CD4-positive, alpha-beta T cell (primary cell): ENCODE measurements at regions not wholly inside any gene's neighbourhood (a gene's known extent, or its start where the extent isn't known, plus 50 kb on each side); places are given as distances from the start of the nearest gene placed in this dataset.

Experiments
- ATAC-seq: fragments of 200-7000 bp; cut with Tn5 transposase; one replicate; pipeline ENCODE4 v1.10.0; 2022; ENCODE audit warnings: mild to moderate bottlenecking; ENCODE audit not compliant: poor library complexity
- CTCF ChIA-PET: fragments of 350-600 bp; sonication (Branson Sonifier 250); formaldehyde crosslinking; loops from one replicate; lab custom pipeline; 2021; ENCODE audit warnings: antibody characterized with exemption, inconsistent platforms; lab: Charles Lee
- POLR2A ChIA-PET: fragments of 350-600 bp; sonication (Branson Sonifier 250); formaldehyde crosslinking; loops from one replicate; lab custom pipeline; 2021; ENCODE audit warnings: antibody characterized with exemption, inconsistent platforms; lab: Charles Lee
- DNase-seq, 14 experiments: peaks; one replicate each; pipeline ENCODE4 v3.0.0-alpha.2; 2013 to 2020; ENCODE audit warnings: mixed read lengths in 2 of 14
- H3K27ac ChIP-seq, 2 donors: one replicate each; pipeline versions ENCODE4 v1.5.1 to v1.7.0; 2013; ENCODE audit warnings: low read length in 2 of 2, low read depth in 1 of 2, mild to moderate bottlenecking in 1 of 2
- H3K27me3 ChIP-seq, 2 experiments: 1 replicate in 1 of 2; 2 replicates in 1 of 2; pipeline versions ENCODE4 v1.6.1 to v1.7.0; 2013; ENCODE audit warnings: low read length in 2 of 2, control low read depth in 1 of 2, mild to moderate bottlenecking in 1 of 2, moderate library complexity in 1 of 2; ENCODE audit not compliant: insufficient read depth in 2 of 2, control insufficient read depth in 1 of 2
- H3K36me3 ChIP-seq: one replicate; pipeline ENCODE4 v1.6.1; 2013; ENCODE audit warnings: low read length, control low read depth; ENCODE audit not compliant: insufficient read depth
- H3K4me1 ChIP-seq: one replicate; pipeline ENCODE4 v1.6.1; 2013; ENCODE audit warnings: low read length, control low read depth; ENCODE audit not compliant: insufficient read depth
- H3K4me3 ChIP-seq: one replicate; pipeline ENCODE4 v1.5.1; 2013; ENCODE audit warnings: mild to moderate bottlenecking, low read length, moderate library complexity
- H3K9me3 ChIP-seq, 2 experiments: 1 replicate in 1 of 2; 2 replicates in 1 of 2; pipeline versions ENCODE4 v1.6.1 to v1.7.0; 2013; ENCODE audit warnings: low read length in 2 of 2, mild to moderate bottlenecking in 2 of 2, control low read depth in 1 of 2, moderate library complexity in 1 of 2; ENCODE audit not compliant: control insufficient read depth in 1 of 2, insufficient read depth in 1 of 2
- H3K27ac Mint-ChIP-seq: one replicate; pipeline ENCODE4 v1.8.0; 2020; ENCODE audit warnings: mixed read lengths
- H3K27me3 Mint-ChIP-seq: one replicate; pipeline ENCODE4 v1.8.0; 2021; ENCODE audit warnings: mixed read lengths
- H3K36me3 Mint-ChIP-seq: one replicate; pipeline ENCODE4 v1.8.0; 2021; ENCODE audit warnings: low read depth, mixed read lengths
- H3K4me1 Mint-ChIP-seq: one replicate; pipeline ENCODE4 v1.8.0; 2021; ENCODE audit warnings: low read depth, mixed read lengths
- H3K4me3 Mint-ChIP-seq: one replicate; pipeline ENCODE4 v1.8.0; 2020; ENCODE audit warnings: mild to moderate bottlenecking, mixed read lengths
- H3K9me3 Mint-ChIP-seq: one replicate; pipeline ENCODE4 v1.8.0; 2020; ENCODE audit warnings: mixed read lengths
- CTCF ChIP-seq: fragments of 200-600 bp; IDR thresholded peaks from one replicate; pipeline ENCODE4 v1.8.0; 2022; ENCODE audit warnings: antibody characterized with exemption, mild to moderate bottlenecking
- intact Hi-C, 2 experiments: fragments of 100-400 bp; cut with DNase I in 1 of 2; cut with micrococcal nuclease in 1 of 2; formaldehyde crosslinking; loops; one replicate each; pipeline versions ENCODE4 v1.15.1 to v1.9.0; 2023 to 2025; cut with DNase I, micrococcal nuclease

- Mint-ChIP-seq H3K36me3 (no peaks in the 10 kb centered on the region), H3K27ac (no peak overlapping the region), H3K4me1 (no peaks in the 10 kb centered on the region), H3K4me3 (no peak overlapping the region), H3K9me3 (no peaks in the 10 kb centered on the region), H3K27me3 (no peaks in the 10 kb centered on the region)
- intact Hi-C loops, result no loop called here
- Histone ChIP-seq H3K4me3 (no peak overlapping the region), H3K9me3 (peaks cover 0 to 10% of the 10 kb centered on the region in 2 experiments), H3K4me1 (no peaks in the 10 kb centered on the region), H3K27ac (no peak overlapping the region), H3K27me3 (no peaks in the 10 kb centered on the region), H3K36me3 (no peaks in the 10 kb centered on the region)
- no peak for DNase-seq
- ChIA-PET CTCF (no interaction called here), POLR2A (interaction anchor here (0.6 kb wide), 1 partner anchor 808 kb away, joined by 4 read pairs; no protein-coding TSS in a partner anchor)
- no peak for TF ChIP-seq CTCF
- no peak for ATAC-seq
Observed at GRCh38 chr18:27619090-27619772, 434.1 kb upstream of the CHST9 start.

DNA sequence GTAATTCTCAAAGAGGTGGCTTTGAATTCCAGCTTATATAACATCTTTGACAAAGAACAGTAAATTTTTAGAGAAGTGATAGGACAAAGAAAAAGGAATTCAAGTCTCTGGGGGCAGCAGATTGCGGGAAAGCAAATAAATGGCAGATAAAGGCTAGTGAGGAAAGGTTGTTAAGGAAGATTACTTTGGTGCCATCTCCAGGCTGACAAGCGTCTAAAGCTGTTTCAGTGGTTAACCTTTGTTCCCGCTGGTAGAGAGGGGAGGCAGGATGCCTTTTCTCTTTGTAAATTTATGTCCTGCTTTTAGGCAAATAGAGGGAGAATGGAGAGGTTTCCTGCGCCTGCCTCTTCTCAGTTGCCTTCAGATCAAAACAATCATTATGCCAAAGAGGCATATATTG is 431.2 kb upstream of the CHST9 start:
- TF ChIP-seq CTCF, result no peak
- ChIA-PET POLR2A (no interaction called here), CTCF (no interaction called here)
- Mint-ChIP-seq H3K4me1 (no peaks in the 10 kb centered on the region), H3K36me3 (no peaks in the 10 kb centered on the region), H3K9me3 (no peaks in the 10 kb centered on the region), H3K4me3 (no peak overlapping the region), H3K27me3 (no peaks in the 10 kb centered on the region), H3K27ac (no peak overlapping the region)
- Histone ChIP-seq H3K4me1 (no peaks in the 10 kb centered on the region), H3K27ac (no peak overlapping the region), H3K27me3 (no peaks in the 10 kb centered on the region), H3K9me3 (peaks cover 0 to 6% of the 10 kb centered on the region in 2 experiments), H3K4me3 (no peak overlapping the region), H3K36me3 (no peaks in the 10 kb centered on the region)
- intact Hi-C loops, result no loop called here
- no peak for DNase-seq
- ATAC-seq, result no peak

- DNase-seq (no peak), ATAC-seq (no peak)
- H3K4me3 Mint-ChIP-seq, result no peak overlapping the region
- H3K9me3 ChIP-seq, result peaks cover 0 to 6% of the 10 kb centered on the region in 2 experiments
- ChIA-PET POLR2A (no interaction called here), CTCF (no interaction called here)
- no peak for TF ChIP-seq CTCF
- H3K27ac ChIP-seq, result no peak overlapping the region
- no peaks in the 10 kb centered on the region for H3K27me3 ChIP-seq
- no peak overlapping the region for H3K27ac Mint-ChIP-seq
- no peaks in the 10 kb centered on the region for H3K36me3 ChIP-seq
- H3K9me3 Mint-ChIP-seq, result no peaks in the 10 kb centered on the region
- H3K4me1 Mint-ChIP-seq, result no peaks in the 10 kb centered on the region
- no peaks in the 10 kb centered on the region for H3K36me3 Mint-ChIP-seq
- intact Hi-C loops, result no loop called here
- H3K4me1 ChIP-seq, result no peaks in the 10 kb centered on the region
- H3K27me3 Mint-ChIP-seq, result no peaks in the 10 kb centered on the region
- H3K4me3 ChIP-seq, result no peak overlapping the region
Observed at GRCh38 chr18:27614951-27615844, 430.1 kb upstream of the CHST9 start.
